Adrenal gland (tissue), 5 donors: ENCODE measurements at regions not wholly inside any gene's neighbourhood (a gene's known extent, or its start where the extent isn't known, plus 50 kb on each side); places are given as distances from the start of the nearest gene placed in this dataset.

Experiments used
- POLR2A ChIP-seq, 2 donors: fragments of 450-650 bp; IDR thresholded peaks; one replicate each; pipeline ENCODE4 v1.6.1; 2017; ENCODE audit warnings: antibody characterized with exemption in 2 of 2, mild to moderate bottlenecking in 2 of 2, moderate library complexity in 1 of 2
- TF ChIP-seq, protein P1 (sequence below), 6 experiments: fragments of 450-650 bp in 4 of 6; fragments of 200-600 bp in 2 of 6; sonication (generic) in 1 of 6; IDR thresholded peaks; 1 replicate in 5 of 6; 2 replicates in 1 of 6; pipeline versions ENCODE4 v1.5.1 to v1.8.0; 2016 to 2021; ENCODE audit warnings: antibody characterized with exemption in 6 of 6, mild to moderate bottlenecking in 2 of 6, moderate library complexity in 1 of 6
- donor health status: DM: no; HTN: no; CAD: no.

DNA sequence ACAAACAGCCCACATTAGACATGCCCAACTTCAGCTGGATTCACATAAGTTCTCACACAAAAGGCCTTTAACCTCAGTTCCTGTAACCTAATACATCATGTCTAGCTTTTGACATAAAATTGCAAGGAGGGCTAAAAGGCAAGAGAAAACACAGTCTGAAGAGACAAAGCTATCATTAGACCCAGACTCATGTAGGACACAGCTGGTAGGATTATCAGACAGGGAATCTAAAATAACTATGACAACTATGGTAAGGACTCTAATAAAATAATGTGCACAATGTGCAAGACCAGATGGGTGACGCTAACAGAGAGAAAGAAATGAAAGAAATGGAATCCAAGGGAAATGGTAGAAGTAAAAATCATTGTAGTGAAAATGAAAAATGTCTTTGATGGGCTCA is 643.2 kb upstream of the RAB6C start:
- TF ChIP-seq POLR2A (IDR thresholded peaks at IDR 0.05) = no peak
- TF ChIP-seq, protein P1, sequence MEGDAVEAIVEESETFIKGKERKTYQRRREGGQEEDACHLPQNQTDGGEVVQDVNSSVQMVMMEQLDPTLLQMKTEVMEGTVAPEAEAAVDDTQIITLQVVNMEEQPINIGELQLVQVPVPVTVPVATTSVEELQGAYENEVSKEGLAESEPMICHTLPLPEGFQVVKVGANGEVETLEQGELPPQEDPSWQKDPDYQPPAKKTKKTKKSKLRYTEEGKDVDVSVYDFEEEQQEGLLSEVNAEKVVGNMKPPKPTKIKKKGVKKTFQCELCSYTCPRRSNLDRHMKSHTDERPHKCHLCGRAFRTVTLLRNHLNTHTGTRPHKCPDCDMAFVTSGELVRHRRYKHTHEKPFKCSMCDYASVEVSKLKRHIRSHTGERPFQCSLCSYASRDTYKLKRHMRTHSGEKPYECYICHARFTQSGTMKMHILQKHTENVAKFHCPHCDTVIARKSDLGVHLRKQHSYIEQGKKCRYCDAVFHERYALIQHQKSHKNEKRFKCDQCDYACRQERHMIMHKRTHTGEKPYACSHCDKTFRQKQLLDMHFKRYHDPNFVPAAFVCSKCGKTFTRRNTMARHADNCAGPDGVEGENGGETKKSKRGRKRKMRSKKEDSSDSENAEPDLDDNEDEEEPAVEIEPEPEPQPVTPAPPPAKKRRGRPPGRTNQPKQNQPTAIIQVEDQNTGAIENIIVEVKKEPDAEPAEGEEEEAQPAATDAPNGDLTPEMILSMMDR (IDR thresholded peaks at IDR 0.05) = no peak
